Memory B cell (primary cell): ENCODE measurements at regions not wholly inside any gene's neighbourhood (a gene's known extent, or its start where the extent isn't known, plus 50 kb on each side); places are given as distances from the start of the nearest gene placed in this dataset.

Experiments used
- ATAC-seq: fragments of 150-1000 bp; cut with Tn5 transposase; 2 replicates; pipeline ENCODE4 v1.10.0; 2021; ENCODE audit warnings: low read depth, mild to moderate bottlenecking, moderate library complexity
- DNase-seq, 2 donors: peaks; one replicate each; pipeline ENCODE4 v3.0.0; 2022; ENCODE audit warnings: low spot score in 2 of 2
- H3K27ac Mint-ChIP-seq: one replicate; pipeline ENCODE4 v1.8.0; 2022; ENCODE audit warnings: mild to moderate bottlenecking, moderate library complexity, mixed read lengths
- H3K27me3 Mint-ChIP-seq: one replicate; pipeline ENCODE4 v1.8.0; 2022; ENCODE audit warnings: mixed read lengths
- H3K36me3 Mint-ChIP-seq: one replicate; pipeline ENCODE4 v1.8.0; 2022; ENCODE audit warnings: mild to moderate bottlenecking, mixed read lengths
- H3K4me1 Mint-ChIP-seq: one replicate; pipeline ENCODE4 v1.8.0; 2022; ENCODE audit warnings: mixed read lengths
- H3K4me3 Mint-ChIP-seq: one replicate; pipeline ENCODE4 v1.8.0; 2022; ENCODE audit warnings: mild to moderate bottlenecking, moderate library complexity, mixed read lengths
- H3K9me3 Mint-ChIP-seq: one replicate; pipeline ENCODE4 v1.8.0; 2022; ENCODE audit warnings: mixed read lengths

DNA sequence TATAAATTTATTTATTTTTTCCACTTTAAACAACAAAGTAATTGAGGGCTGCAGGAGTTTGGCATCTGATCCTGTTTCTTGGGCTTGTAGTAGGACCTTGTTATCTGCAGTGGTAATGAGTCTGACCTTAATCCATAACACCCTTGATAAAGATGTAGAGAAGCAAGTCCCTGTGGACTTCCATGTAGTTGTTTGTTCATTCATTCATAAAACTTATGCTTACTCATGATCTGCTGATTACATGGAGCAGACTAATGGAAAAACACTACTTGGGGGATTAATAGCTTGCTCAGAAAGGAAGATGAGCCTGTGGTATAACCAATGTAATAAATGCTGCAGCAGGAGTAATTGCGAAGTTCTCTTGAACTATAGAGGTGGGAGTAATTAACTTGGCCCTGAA lies 271.5 kb upstream of the TBL1XR1 start:
- ATAC-seq (no peak), DNase-seq (no peak)
- H3K27ac Mint-ChIP-seq: no peak overlapping the region
- no peaks in the 10 kb centered on the region for H3K36me3 Mint-ChIP-seq
- H3K27me3 Mint-ChIP-seq: no peaks in the 10 kb centered on the region
- H3K4me1 Mint-ChIP-seq: no peaks in the 10 kb centered on the region
- H3K4me3 Mint-ChIP-seq: no peak overlapping the region
- H3K9me3 Mint-ChIP-seq: no peaks in the 10 kb centered on the region

DNA sequence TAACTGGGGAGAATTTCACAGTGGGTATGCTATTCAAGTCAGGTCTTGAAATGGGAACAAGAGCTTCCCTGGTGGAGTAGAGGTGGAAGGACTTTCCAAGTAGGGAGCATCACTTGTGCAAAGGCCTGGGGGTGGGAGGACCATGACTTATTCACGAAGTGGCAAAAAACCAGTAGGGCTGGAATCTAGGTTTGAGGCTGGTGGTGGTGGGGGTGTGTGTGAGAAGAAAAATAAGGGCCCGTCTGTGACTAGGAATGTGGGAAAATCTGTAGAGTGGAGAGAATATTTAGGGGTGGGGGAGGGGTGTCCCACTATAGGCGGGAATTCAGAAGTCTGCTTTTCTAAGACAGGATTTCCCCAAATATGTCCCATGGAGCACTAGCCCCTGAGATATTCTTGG lies 271.9 kb upstream of the TBL1XR1 start:
- H3K27me3 Mint-ChIP-seq: no peaks in the 10 kb centered on the region

DNA sequence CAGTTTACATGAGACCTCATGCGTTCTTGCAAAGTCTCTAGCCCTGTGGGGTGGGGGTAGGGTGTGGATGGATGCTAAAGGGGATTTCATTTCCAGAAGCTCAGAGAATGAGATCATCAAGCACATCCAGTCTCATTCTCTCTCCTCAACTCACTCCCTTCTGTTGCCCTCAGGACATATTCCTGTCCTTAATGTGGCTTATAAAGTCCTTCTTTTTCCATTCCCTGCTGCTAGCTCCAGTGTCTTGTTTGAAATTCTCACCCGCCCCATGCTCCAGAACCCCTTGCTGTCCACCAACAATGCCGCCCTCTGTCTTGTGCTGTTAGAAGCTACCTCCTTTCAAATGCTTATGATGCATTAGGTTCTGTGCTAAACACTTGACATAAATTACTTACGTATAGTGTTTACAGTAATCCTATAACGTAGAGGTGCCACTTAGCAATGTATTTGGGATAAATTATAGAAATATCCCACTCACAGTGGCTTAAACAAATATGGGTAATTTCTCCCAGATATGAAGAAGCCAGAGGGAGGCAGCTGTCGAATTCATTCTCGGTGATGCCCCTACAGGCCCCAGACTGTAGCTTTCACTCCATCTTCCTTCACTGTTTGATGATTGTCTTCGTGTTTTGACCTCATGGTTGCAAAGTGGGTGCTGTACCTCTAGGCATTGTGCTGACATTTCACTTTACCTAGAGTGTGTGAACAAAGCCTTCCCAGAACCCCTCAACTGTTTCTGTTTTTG lies 273.1 kb upstream of the TBL1XR1 start:
- DNase-seq (no peak), ATAC-seq (no peak)
- Mint-ChIP-seq H3K36me3 (no peaks in the 10 kb centered on the region), H3K27me3 (no peaks in the 10 kb centered on the region), H3K27ac (no peak overlapping the region), H3K4me3 (no peak overlapping the region), H3K9me3 (no peaks in the 10 kb centered on the region), H3K4me1 (no peaks in the 10 kb centered on the region)

More for the DNA sequence above, 271.9 kb upstream of the TBL1XR1 start:
- Mint-ChIP-seq H3K9me3 (no peaks in the 10 kb centered on the region), H3K36me3 (no peaks in the 10 kb centered on the region), H3K4me1 (no peaks in the 10 kb centered on the region), H3K4me3 (no peak overlapping the region), H3K27ac (no peak overlapping the region)
- ATAC-seq: no peak
- DNase-seq: no peak

DNA sequence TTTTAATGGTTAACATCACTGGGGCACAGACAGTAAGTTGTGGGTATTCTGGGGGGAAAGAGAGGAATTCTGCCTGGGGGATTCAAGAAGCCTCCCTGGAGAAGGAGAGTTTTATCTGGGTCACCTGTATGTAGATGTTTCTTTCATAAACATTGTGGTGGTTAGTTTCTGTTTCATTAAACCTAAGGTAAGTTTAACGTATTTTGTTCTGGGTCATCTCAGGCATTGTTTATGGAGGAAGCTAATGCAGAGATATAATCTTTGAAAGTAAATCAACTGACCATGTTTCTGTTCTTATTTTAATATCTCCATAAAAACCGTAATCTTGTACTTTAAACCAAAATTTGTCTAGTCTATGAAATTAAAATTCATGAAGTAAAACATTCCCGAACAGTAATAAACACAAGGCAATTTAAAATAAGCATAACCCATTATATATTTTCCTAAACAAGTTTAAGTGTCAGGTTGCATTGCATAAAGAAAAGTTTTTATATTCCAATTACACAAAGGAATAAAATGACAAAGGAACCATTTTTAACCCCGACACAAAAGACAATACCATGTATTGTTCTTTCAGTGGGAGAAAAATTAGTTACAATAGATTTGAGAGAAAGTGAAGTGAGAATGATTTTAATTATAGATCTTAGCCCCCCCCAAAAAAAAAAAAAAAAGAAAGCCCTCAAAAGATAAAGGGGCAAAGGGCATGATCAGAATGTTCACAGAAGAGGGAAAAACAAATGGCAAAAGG lies 274.6 kb upstream of the TBL1XR1 start:
- Mint-ChIP-seq H3K9me3 (no peaks in the 10 kb centered on the region), H3K27ac (no peak overlapping the region), H3K36me3 (no peaks in the 10 kb centered on the region), H3K4me3 (no peak overlapping the region), H3K27me3 (no peaks in the 10 kb centered on the region), H3K4me1 (no peaks in the 10 kb centered on the region)
- no peak for ATAC-seq
- DNase-seq: no peak

DNA sequence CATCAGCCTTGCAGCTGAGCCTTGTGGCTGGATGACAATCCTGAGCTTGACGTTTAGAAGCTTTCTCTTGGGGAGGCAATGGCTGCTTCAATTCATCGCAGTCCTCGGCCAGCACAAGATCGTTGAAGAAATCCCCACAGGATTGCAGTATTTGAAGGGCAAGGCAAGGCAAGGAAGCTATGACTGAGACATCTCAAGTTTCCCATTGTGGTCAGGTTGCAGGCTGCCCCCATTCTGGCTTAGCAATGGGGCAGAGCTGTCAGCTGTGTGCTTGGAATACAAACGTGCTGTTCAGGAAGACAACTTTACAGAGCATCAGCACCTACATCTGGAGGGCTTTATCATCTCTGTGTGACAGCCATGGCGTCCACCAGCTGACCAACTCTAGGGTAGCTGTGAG lies 275.9 kb upstream of the TBL1XR1 start:
- Mint-ChIP-seq H3K27me3 (no peaks in the 10 kb centered on the region), H3K4me1 (no peaks in the 10 kb centered on the region), H3K36me3 (no peaks in the 10 kb centered on the region), H3K4me3 (no peak overlapping the region), H3K9me3 (no peaks in the 10 kb centered on the region), H3K27ac (no peak overlapping the region)
- DNase-seq: no peak
- ATAC-seq: no peak

DNA sequence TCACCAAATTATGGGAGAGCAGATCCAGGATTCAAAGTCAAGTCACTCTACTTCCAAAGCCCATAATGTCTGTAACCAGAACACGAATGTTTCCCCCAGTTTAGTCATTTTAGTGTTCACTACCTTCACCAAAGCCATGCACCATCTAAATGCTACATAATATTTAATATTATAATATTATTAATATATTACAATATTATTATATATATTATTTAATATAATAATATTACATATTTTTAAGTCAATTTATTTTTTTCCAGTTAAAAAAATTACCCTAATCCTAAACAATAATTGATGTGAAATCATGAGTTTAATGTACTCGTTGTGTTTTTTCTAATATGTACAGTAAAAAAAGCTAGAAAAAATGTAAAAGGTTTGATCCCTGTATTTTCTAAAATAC lies 276.6 kb upstream of the TBL1XR1 start:
- no peaks in the 10 kb centered on the region for H3K9me3 Mint-ChIP-seq
- no peaks in the 10 kb centered on the region for H3K4me1 Mint-ChIP-seq
- DNase-seq (no peak), ATAC-seq (no peak)
- H3K36me3 Mint-ChIP-seq: no peaks in the 10 kb centered on the region
- no peak overlapping the region for H3K27ac Mint-ChIP-seq
- no peak overlapping the region for H3K4me3 Mint-ChIP-seq
- H3K27me3 Mint-ChIP-seq: no peaks in the 10 kb centered on the region

DNA sequence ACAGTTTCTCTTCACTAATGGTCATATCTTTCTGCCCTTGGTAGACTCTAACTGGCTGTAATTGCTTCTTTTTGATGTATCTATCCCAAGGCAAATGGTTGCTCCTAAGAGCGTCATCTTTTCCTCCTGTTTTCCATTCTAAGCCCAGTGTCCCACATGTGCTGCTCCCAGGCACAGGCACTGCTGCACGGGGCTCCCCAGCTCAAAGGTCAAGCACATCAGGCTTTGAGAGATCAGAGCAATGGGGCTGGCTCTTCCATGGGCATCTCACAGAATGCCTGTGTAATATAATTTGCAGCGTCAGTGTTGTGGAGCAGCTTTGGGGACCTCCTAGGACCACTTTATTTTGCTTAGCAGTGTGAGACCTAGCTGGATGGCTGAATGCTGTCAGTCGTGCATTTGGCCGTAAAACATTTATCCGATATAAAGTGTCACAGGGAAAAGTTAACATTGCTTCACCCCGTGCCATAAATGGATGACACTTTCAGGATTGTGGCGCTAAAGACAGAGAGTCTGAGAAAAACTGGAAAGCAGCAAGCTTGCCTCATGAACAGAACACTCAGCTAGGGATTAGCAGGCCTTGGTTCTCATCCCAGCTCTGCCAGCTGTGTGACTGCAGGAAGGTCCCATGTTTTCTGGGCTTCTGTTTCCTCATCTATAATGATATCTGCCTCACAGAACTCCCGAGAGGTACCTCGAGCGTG lies 277.5 kb upstream of the TBL1XR1 start:
- no peaks in the 10 kb centered on the region for H3K4me1 Mint-ChIP-seq
- H3K36me3 Mint-ChIP-seq: no peaks in the 10 kb centered on the region
- H3K27ac Mint-ChIP-seq: no peak overlapping the region
- H3K27me3 Mint-ChIP-seq: no peaks in the 10 kb centered on the region
- H3K4me3 Mint-ChIP-seq: no peak overlapping the region
- DNase-seq (no peak), ATAC-seq (no peak)
- no peaks in the 10 kb centered on the region for H3K9me3 Mint-ChIP-seq

DNA sequence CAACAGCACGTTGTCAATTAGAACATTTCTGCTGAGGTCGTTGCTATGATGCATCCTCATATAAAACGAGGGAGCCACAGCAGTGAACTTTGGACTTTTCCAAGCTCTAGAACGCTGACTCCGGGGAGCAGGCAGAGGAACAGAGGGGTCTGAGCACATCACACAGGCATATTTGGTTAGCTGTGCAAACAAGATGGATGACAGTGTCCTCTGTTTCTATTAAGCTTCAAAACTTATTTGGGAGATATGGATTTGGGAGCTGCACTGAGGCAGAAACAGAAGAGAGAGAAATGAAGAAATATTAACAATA lies 278.0 kb upstream of the TBL1XR1 start:
- H3K36me3 Mint-ChIP-seq: no peaks in the 10 kb centered on the region
- H3K9me3 Mint-ChIP-seq: no peaks in the 10 kb centered on the region
- H3K27ac Mint-ChIP-seq: no peak overlapping the region
- DNase-seq: no peak
- ATAC-seq: no peak
- H3K4me3 Mint-ChIP-seq: no peak overlapping the region
- no peaks in the 10 kb centered on the region for H3K27me3 Mint-ChIP-seq
- H3K4me1 Mint-ChIP-seq: no peaks in the 10 kb centered on the region

DNA sequence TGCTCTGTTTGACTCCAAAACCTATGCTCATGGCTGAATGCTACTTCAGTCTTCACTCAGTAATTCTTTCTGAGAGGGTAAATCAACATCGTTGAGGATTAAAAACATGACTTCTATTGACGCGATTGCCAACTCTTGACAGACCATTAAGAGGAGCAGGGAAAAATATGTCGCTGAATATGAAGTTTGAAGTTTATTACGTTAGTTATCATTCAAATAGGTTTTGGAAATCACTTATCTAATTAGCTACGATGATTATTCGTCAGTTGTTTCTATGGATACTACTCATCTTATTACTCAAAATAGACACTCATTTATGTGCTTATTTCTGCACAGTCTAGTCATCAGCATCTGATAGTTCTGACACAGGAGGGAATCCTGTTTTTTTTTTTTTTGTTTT lies 279.2 kb upstream of the TBL1XR1 start:
- DNase-seq (no peak), ATAC-seq (no peak)
- no peaks in the 10 kb centered on the region for H3K9me3 Mint-ChIP-seq
- no peaks in the 10 kb centered on the region for H3K36me3 Mint-ChIP-seq
- H3K4me3 Mint-ChIP-seq: no peak overlapping the region
- no peak overlapping the region for H3K27ac Mint-ChIP-seq
- H3K4me1 Mint-ChIP-seq: peaks cover 3% of the 10 kb centered on the region
- no peaks in the 10 kb centered on the region for H3K27me3 Mint-ChIP-seq

DNA sequence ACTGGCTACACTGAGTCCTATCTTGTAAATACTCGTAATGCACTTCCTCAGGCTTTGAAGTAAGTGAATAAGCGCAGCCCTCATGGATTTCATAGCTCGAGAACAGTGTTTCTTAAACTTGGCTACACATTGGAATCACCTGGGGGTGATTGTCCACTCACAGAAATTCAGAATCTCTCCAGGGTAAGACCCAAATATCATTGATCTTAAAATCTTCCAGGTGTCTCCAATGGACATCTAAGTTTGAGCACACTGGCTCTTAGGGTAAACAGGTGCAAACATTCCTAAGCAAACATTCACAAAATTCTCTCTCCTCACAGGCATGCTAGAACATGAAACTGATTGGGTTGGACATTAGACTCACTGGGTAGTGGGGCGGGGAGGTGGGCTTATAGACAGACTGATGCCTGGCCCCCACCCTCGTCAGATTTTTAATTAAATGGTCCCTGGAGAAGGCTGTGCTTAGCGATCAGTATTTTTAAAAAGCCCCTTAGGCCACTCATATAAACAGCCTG lies 279.7 kb upstream of the TBL1XR1 start:
- H3K4me3 Mint-ChIP-seq: no peak overlapping the region
- H3K4me1 Mint-ChIP-seq: peaks cover 3% of the 10 kb centered on the region
- no peak overlapping the region for H3K27ac Mint-ChIP-seq
- no peak for ATAC-seq
- no peaks in the 10 kb centered on the region for H3K36me3 Mint-ChIP-seq
- no peaks in the 10 kb centered on the region for H3K27me3 Mint-ChIP-seq
- H3K9me3 Mint-ChIP-seq: no peaks in the 10 kb centered on the region
- DNase-seq: no peak

DNA sequence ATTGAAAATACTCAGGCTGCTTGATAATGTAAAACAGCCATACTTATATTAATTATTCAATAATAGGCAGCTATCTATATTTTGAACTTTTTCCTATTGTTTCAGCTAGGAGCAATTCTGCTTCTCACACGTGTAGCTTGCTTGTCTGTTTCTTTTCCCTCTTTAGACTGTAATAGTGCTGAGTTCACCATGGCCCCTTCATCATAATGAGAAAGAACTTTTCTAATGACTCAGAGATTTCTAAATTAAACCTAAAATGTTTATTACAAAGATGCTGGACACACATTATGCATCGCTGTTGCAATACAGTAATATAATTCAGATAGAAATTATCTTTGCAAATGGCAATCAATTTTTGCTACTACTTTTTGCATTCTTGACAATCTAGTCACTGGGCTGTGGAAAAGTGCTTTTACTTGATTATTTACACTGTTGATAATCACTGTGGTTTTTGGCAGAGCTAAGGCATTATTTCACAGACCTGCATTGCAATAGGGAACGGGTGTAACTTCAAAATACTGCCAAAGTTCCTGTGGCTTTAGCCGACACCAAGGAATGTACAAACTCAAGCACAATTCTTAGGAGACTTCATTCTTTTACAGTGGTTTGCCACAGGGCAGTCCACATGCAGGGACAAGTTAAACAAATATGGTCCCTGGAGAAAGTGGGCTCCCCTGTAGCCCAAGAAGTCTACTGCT lies 281.0 kb upstream of the TBL1XR1 start:
- ATAC-seq (no peak), DNase-seq (no peak)
- Mint-ChIP-seq H3K4me3 (no peak overlapping the region), H3K27ac (no peak overlapping the region), H3K27me3 (no peaks in the 10 kb centered on the region), H3K9me3 (no peaks in the 10 kb centered on the region), H3K36me3 (no peaks in the 10 kb centered on the region), H3K4me1 (peaks cover 3% of the 10 kb centered on the region)

DNA sequence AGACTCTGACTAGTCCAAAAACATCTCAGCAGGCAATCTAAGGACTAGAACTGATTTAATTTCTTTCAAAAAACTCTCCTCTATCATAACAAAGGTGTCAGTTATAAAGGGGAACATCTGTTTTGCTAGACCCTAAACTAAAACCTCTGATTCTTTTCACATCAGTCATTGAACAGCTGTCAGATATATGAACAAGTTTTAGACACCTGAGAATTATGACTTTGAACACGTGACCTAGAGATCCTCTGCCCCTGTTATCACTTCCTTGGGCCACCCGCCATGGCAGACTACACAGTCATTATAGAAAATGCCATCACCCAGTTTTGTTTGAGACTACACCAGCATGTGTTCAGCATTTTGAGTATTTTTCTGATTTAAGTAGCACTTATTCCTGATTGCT lies 282.3 kb upstream of the TBL1XR1 start:
- no peak overlapping the region for H3K4me3 Mint-ChIP-seq
- no peaks in the 10 kb centered on the region for H3K27me3 Mint-ChIP-seq
- peaks cover 3% of the 10 kb centered on the region for H3K4me1 Mint-ChIP-seq
- H3K36me3 Mint-ChIP-seq: no peaks in the 10 kb centered on the region
- ATAC-seq (no peak), DNase-seq (no peak)
- H3K27ac Mint-ChIP-seq: no peak overlapping the region
- H3K9me3 Mint-ChIP-seq: no peaks in the 10 kb centered on the region

DNA sequence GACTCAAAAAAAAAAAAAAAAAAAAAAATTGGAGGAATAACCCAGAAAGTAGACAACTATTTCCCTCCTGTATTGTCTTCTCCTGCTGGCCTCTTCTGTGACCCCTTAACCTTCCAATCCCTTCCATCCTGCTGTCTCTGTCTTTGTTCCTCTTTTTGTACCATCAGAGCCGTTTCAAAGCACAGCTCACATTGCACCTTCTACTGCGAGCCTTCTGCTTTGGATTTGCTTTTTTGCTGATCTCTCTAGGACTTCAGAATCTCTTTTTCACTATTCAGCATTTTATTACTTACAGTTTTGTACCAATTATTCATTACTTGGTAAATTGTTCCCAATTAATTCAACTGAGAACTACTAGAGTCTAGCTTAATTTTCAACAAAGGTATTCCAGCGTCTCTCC lies 284.0 kb upstream of the TBL1XR1 start:
- ATAC-seq: peak; percentile 60
- Mint-ChIP-seq H3K36me3 (no peaks in the 10 kb centered on the region), H3K27me3 (no peaks in the 10 kb centered on the region), H3K27ac (no peak overlapping the region), H3K9me3 (no peaks in the 10 kb centered on the region), H3K4me3 (no peak overlapping the region), H3K4me1 (peaks cover 3% of the 10 kb centered on the region)
- DNase-seq: no peak
